ENCODE measurements at regions not wholly inside any gene's neighbourhood (a gene's known extent, or its start where the extent isn't known, plus 50 kb on each side); places are given as distances from the start of the nearest gene placed in this dataset.
"Not testable (repeated sequence)": the region's sequence is repeated elsewhere in the genome, so short reads cannot be mapped to it uniquely, and the experiment has no call there.

DNA sequence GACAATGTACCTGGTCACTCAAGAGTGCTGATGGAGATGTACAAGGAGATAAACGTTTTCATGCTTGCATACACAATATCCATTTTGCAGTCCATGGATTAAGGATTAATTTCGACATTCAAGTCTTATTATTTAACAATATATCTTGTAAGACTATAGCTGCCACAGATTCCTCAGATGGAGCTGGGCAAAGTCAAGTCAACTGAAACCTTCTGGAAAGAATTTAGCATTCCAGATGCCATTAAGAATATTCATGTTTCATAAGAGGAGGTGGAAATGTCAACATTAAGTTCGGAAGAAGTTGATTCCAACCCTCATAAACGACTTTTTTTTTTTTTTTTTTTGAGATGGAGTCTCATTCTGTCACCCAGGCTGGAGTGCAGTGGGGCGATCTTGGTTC lies 126.0 kb downstream of the SHANK2 start:
- DNase-seq (ENCODE audit: low spot score) = not testable (repeated sequence)

DNA sequence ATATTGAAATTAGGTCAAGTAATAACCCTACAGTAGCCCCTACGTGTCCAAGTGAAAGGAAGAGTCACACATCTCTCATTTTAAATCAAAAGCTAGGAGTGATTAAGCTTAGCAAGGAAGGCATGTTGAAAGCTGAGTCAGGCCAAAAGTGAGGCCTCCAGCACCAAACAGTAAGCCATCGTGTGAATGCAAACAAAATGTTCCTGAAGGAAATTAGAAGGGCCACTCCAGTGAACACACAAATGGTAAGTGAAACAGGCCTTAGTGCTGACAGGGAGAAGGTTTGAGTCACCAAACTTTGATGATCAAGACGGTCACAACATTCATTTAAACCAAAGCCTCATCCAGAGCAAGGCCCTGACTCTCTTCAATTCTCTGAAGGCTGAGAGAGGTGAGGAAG lies 127.2 kb downstream of the SHANK2 start:
- DNase-seq (ENCODE audit: low spot score) = no peak

DNA sequence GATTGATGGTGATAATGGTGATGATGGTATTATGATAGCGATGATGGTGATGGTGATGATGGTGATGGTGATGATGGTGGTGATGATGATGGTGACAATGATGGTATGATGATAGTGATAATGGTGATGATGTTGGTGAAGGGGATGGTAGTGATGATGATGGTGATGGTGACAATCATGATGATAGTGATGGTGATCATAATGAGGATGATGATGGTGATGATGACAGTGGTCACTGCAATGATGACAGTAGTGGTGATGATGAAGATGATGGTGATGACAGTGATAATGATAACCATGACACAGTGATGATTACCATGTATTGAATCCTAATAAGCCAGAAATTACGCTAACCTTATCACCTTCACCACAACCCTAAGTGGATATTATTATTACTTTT lies 128.2 kb downstream of the SHANK2 start:
- DNase-seq (ENCODE audit: low spot score) = no peak

DNA sequence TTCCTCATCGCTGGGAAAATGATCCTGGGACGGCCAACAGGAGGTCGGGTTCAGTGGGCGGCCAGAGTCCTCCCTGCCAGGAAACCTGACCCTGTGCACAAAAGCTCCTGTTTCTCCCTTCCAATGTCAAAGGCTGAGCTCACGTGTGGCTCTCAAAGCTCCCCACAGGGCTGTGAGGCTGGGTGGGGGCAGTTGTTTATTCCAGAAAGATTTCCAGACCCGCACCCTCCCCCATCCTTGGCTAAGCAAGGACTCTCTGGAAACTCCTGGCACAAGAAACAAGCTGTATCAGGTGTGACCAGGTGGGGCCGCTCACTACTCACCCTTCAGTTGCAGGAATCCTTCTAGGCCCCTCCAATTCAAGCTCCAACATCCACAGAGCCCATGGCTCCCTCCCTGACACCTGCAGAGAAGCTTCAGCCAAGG lies 131.9 kb downstream of the SHANK2 start:
- no peak for DNase-seq (ENCODE audit: low spot score)

DNA sequence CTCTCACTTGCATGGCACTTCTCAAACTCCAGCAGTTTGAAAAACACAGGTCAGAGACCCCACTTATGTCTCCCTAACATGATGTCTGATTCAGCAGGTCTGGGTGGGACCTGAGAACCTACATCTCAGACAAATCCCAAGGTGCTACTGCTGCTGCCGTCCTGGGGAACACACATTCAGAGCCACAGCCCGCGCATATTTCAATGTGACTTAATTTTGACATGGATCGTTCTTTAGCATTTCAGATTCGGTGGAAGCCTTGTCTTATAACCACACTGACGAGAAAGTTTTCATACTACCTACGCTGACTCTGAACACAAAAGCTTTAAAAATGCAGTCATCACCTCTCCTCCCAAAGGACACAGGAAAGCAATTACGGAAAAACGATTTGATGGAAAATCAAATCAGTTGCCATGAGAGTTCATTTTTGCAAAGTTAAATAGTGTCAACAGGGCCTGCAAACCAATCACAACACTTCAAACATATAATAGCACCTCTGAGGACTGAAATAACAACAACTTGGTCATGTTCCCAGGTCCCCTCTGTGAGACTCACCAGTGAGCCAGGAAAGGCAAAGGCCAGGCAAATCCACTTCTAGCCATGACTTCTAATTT lies 132.6 kb downstream of the SHANK2 start:
- DNase-seq (ENCODE audit: low spot score) = no peak

DNA sequence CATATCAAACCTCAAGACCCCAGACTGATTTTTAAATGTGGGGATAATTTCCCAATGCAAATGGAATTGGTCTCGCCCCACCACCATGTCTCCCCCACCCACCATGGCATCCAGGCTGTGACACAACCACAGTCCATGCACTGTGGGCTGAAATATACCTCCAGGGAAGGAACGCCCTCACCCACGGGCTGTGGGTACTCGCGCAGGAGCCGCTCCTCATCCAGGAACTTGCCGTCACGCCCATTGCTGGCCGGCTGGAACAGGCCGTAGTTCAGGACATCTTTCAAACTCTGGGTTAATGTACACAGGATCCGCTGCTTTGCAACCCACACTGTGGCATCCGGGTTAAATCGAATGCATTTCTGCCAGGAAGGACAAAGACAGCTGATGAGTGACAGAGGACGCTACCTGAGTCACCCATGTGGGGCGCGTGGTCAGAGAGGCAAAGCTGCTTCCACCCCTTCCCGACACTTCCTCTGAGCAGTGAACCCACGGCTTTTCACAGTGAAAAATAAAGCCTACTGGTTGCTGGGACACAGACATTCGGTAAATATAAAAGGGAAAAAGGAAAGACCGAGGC lies 133.6 kb downstream of the SHANK2 start:
- DNase-seq (ENCODE audit: low spot score) = no peak

DNA sequence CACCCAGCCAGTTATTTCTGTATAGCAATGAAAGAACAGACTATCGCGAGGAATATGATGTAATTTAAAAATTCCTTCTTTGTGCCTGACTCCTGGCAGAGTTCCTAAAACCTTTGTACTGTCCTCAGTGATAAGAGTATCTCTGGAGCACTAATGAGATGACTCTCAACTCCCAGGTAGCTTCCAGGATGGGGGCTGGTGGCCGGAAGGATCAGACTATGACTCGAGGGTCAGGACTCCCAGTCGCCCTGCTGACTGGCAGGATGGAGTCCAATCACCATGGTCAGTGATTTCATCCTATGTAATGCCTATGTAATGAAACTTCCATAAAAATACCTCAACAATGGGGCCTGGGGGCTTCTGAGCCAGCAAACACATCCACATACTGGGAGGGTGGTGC lies 135.1 kb downstream of the SHANK2 start:
- no peak for DNase-seq (ENCODE audit: low spot score)

DNA sequence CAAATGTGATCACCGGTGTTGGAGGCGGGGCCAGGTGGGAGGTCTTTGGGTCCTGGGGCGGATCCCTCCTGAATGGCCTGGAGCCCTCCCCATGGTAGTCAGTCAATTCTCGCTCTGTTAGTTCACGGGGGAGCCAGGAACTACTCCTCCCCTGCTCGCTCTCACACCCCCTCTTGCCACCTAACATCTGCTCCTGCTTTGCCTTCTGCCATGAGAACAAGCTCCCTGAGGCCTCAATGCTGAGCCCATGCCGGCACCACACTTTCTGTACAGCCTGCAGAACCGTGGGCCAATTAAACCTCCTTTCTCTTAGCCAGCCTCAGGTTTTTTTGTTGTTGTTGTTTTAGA lies 135.7 kb downstream of the SHANK2 start:
- no peak for DNase-seq (ENCODE audit: low spot score)

DNA sequence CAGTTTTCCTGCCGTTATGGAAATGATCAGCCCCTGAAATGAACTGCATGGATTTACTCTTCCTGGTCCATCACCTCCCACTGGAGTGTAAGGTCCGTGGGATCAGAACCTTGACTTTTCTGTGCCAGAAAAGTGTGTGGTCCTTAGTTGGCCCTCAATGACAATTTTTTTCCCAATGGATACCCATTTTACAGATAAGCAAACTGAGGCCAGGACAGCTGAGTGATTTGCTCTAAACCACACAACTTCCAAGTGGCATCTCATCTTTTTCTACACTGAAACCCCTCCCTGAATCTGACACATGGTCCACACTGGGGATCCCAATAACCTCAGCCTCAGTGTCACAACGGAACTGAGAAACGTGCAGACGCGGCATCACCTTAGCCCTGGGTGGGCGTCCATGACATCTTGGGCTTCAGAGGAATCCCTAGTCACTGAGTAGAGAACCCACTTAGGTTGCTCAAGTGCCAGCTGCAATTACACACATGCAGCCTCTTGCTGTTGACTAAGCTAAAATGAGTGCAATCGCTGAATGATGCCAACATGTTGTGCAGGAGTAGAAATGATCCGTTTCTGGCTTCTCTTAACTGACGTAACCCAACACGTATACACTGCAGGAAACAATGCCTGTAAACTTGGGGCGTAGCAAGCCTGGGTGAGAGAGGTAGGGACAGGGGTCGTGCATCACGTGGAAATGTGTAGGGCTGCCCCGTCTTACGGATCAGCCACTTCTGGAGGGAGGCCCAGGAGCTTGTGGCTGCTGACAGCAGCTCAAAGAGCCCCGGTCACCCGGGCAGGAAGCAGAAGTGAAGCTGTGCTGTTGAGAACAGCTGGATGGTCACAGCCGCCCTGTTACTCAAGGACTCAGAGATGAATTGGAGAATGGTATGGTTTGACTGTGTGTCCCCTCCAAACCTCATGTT lies 136.3 kb downstream of the SHANK2 start:
- no peak for DNase-seq (ENCODE audit: low spot score)

DNA sequence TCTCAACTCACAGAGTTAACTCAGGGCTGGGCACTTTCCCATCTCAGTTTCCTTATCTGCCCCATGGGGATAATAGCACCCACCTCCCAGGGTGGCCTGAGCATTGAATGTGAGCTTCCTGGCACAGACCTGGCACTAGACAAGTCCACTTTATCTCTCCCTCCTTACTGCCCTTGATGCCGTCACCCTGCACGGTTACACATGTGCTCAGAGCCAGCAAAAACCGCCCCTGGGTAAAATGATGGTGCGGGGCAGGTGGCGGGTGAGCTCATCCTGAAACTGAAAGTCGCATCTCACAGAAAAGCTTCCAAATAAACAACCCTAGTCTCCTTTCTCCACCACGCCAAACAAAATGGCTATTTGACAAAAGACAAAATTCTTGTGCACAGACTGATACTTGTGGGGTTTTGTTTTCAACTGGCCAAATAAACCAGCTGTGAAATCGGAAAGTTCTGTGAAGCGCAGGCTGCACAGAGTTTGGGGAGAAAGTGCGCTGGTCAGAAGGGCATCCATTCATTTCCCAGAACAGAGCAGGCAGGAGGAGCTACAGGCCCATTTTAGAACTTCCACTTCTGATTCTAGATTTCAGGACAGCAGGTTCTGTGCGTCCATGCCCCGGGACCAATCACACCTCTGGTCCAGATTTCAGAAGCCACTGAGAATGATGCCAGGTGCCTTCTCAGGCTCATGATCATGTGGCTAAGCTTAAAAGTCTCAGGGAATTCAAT lies 138.1 kb downstream of the SHANK2 start:
- no peak for DNase-seq (ENCODE audit: low spot score)

DNA sequence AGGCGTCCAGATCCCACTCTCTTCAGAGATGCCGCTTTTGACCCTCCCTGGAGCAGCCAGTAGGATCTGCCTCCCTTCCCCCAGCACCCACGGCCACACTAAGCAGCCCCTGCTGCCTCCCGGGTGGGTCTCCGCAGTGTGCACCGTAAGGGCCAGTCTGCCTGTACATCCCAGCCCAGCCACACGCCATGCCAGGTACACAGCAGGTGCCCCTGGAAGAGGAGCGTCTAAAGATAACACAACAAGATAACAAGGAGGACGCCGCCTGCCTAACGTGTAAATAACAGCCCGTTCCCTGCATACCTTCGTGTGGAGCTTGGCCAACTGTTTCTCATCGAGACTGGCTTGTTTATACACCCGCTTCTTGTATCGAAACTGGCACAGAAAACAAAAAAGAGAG lies 139.4 kb downstream of the SHANK2 start:
- DNase-seq (ENCODE audit: low spot score) = no peak

DNA sequence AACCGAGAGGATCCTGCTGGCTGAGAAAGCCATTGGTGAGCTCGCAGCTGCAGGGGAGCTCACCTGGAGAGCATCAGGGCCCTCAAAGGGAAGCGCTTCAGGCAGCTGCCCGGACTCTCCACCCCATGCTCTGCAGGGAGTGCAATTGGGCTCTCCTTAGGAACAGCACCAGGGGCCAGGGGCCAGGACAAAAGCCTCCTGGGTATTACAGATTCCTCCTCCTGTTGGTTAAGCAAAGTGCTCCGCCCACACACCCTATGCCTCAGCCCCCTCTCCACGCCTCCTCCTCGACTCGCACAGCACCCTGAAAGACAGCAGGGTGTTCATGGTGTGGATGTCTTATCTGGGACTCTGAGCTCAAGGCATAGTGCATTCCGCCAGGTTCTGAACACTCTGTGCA lies 139.9 kb downstream of the SHANK2 start:
- no peak for DNase-seq (ENCODE audit: low spot score)

DNA sequence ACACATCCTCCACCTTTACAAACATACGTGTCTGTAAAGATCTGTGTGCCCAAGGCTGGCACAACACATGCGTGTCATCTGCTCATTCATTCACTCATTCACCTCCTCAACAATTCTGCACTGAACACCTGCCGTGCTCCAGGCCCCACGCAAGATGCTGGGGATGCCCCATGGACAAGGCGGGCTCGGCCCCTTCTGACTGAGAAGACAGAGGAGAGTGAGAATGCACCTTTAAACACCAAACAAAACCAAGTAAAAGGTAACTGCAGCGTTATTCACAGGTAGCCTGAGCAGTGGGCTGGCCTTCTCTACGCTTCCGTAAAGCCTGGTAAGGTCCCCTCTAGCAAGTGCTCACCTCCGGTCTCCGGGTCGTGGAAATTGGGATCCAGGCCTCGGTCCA lies 142.8 kb downstream of the SHANK2 start:
- DNase-seq (ENCODE audit: low spot score) = no peak

DNA sequence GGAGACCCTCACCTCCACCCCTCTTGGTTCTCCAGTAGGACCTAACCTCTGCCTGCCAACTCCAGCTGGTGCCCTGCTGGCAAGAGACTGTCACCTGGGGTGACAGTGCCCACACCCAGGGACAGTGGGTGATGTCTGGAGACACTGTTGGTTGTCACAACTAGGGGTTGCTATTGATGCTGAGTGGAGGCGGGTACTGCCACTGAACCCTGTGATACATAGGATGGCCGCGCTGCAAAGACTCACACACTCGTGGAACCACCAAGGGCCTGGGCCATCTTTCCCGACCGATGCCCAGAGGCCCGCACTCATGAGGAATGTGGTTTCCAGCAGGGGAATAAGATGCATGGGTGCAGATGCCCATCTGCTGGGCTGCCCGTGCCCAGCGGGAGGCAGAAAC lies 143.2 kb downstream of the SHANK2 start:
- DNase-seq (ENCODE audit: low spot score) = no peak

DNA sequence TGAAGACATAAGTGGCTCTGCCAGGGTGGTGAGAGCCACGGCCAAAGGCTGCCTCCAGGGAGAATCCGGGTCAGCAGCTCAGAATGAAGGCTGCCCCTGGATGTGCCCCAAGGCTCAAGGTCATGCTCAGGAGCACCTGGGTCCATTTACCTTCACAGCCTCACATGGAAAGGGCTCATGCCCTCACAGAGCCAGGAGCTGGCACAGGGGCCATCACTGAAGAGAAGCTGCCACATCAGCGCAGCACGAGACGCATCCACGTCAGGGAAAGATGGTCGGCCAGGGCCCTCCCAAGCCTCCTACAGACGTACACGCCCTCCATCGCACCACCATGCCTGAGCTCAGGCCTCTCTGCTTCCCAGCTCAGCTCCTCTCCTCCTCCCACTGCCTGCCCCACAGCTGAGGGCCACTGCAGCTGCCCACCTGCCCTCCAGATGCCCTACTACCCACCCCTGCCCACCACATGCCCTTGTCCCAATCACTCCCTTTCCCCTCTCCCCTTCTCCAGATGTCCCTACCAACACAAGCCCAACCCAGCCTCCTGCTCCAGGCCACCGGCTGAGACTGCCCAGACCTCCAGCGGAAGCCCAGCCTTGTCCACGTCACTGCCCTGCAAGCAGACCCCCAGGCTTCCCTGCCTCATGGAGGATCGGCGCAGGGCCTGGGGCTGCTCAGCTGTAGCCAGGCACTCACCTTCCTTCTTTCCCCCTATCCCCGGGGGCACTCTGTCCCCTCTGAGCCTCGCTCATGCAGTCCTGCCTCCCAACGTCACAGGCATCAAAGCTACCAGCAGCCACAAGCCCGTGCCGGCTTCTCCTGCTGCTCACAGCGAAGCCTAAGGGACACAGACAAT lies 144.1 kb downstream of the SHANK2 start:
- no peak for DNase-seq (ENCODE audit: low spot score)

DNA sequence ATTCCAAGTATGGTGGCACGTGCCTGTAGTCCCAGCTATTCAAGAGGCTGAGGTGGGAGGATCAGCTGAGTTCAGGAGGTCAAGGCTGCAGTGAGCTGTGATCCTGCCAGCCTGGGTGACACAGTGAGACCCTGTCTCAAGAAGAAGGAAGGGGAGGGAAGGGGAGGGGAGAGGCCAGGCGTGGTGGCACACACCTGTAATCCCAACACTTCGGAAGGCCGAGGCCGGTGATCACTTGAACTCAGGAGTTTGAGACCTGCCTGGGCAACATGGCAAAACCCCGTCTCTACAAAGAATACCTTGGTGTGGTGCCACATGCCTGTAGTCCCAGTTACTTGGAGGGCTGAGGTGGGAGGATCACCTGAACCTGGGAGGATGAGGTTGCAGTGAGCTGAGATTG lies 145.7 kb downstream of the SHANK2 start:
- DNase-seq (ENCODE audit: low spot score) = no peak

DNA sequence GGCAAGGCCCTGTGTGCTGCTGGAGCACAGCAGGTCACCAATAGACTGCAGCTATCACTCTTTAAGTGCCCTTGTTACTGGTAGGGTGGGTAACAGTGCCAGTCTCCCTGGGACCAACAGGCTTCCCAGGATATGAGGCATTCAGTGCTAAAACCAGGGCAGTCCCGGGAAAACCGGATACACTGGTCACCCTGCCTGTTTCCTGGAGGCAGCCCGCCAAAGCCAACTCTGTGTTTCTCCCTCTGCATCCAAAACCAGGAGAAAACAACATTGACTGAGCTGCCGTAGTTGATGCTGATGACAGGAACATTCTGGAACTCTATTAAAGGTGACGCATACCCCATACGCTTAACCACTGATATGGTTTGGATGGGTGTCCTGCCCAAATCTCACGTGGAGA lies 149.1 kb downstream of the SHANK2 start:
- no peak for DNase-seq (ENCODE audit: low spot score)

DNA sequence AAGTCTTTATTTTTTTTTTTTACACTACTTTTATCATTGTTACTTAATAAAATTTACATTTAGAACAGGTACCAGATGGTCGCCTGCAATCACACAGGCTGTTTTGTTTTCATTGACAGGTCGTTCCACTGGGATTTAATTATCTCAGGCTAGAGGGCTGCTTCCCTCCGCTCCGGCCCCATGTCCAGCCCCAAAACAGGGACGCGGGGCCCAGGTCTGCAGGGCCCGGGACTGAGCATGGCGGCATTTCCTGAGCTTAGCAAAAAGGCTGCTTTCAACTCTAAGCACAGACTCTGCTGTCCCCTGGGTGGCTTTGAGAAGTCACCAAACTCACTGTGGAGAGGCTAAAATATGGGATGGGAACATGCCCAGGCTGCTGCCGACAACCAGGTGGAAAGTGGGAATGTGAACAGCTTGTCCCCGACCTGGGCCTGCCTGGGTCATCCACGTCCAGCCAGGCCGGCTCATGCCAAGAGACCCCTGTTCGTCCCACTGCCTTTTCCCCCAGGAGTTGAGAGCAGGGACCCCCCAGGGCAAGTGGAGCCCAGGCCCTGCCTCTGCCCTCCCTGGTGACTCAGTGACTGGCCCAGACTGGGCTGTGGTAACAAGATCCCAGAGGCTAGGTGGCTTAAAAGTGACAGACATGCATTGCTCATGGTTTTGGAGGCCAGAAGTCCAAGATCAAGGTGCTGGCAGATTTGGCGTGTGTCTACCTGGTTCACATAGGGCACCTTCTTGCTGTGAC lies 150.0 kb downstream of the SHANK2 start:
- DNase-seq (ENCODE audit: low spot score) = no peak

DNA sequence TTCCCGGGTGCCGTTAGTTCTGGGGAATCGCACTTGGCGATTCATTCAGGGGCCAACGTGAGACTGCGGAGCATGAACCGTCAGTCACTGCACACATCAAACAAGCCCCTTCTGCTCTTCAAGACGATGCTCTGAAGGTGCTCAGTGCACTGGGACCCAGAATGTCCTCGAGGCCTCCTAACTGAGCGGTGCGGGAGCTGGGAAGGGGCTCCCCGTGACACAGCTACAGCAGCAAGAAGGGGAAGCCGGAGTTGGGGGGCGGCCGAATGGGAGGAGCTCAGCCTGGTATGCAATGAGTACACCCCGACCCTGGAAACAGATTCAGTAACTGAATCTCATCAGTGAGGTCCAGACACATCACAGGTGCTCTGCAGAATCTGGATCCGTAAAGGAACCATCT lies 150.8 kb downstream of the SHANK2 start:
- no peak for DNase-seq (ENCODE audit: low spot score)

DNA sequence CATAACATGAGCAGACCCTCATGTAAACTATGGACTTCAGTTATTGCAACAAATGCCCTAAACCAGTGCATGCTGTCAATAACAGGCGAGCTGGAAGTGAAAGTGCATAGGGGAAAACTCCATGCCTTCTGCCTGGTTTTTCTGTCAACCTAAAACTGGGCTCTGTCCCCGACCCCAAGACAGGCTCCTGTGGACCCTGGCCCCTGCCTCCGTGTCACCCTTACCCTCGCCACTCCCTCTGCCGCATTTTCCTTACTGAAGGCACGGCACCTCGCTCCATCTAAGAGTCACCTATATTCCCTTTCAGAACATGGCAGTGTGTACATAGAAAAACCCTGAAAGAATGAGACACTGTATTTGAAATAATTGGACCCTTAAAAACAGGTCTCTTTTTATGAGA lies 151.3 kb downstream of the SHANK2 start:
- no peak for DNase-seq (ENCODE audit: low spot score)

DNA sequence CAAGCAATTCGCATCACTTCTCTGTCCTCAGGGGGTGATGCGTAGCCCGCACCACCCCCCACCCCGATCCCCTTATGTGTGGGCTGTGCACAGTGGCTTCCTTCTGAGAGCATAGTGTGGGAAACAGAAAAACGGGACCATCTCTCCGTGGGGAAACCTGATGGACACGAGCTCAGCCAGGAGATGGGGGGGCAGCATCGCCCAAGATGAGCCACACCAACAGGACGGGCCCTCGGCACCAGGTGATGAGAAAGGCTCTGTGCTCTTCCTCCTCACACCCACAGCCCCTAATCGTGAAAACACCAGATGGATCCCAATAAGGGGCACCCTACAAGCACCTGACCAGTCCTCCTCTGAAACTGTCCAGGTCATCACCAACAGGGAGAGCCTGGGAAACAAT lies 153.6 kb downstream of the SHANK2 start:
- DNase-seq (ENCODE audit: low spot score) = no peak

Data from hepatic stellate cell (primary cell).